Panc1 (cell line): ENCODE measurements at regions not wholly inside any gene's neighbourhood (a gene's known extent, or its start where the extent isn't known, plus 50 kb on each side); places are given as distances from the start of the nearest gene placed in this dataset.

Source experiments
- ATAC-seq: fragments of 200-7000 bp; cut with Tn5 transposase; 2 replicates; pipeline ENCODE4 v1.9.1; 2020; ENCODE audit warnings: mild to moderate bottlenecking, moderate library complexity
- BruUV-seq: library from RNA; stranded (reverse); fragments of 400-500 nt; replicated peaks from 2 replicates; lab custom pipeline; 2021; lab: Mats Ljungman, UMichigan
- CTCF ChIA-PET: fragments of 300-600 bp; sonication (Branson Sonifier 250); formaldehyde crosslinking; loops from one replicate; lab custom pipeline; 2022; ENCODE audit warnings: antibody characterized with exemption; lab: Charles Lee
- POLR2A ChIA-PET: fragments of 300-600 bp; sonication (Branson Sonifier 250); formaldehyde crosslinking; loops from one replicate; lab custom pipeline; 2022; ENCODE audit warnings: antibody characterized with exemption; lab: Charles Lee
- DNase-seq: peaks from one replicate; pipeline ENCODE4 v3.0.0-alpha.2; 2010; ENCODE audit warnings: low read depth, low spot score
- H3K27ac ChIP-seq: 2 replicates; pipeline ENCODE4 v1.5.1; 2011; ENCODE audit warnings: mild to moderate bottlenecking, low read length, inconsistent platforms
- H3K27me3 ChIP-seq: fragments of 200-500 bp; sonication (Bioruptor generic); 2 replicates; pipeline ENCODE4 v1.6.0; 2014; ENCODE audit warnings: low read length, inconsistent platforms; ENCODE audit not compliant: control insufficient read depth, insufficient read depth
- H3K36me3 ChIP-seq: fragments of 200-500 bp; sonication (Bioruptor generic); 2 replicates; pipeline ENCODE4 v1.5.1; 2014; ENCODE audit warnings: inconsistent platforms, mild to moderate bottlenecking, low read length, moderate library complexity; ENCODE audit not compliant: control insufficient read depth, insufficient read depth
- H3K4me1 ChIP-seq: 2 replicates; pipeline ENCODE4 v1.5.1; 2011; ENCODE audit warnings: inconsistent platforms, mild to moderate bottlenecking, low read length, moderate library complexity; ENCODE audit not compliant: control insufficient read depth, insufficient read depth
- H3K4me3 ChIP-seq, 2 experiments: 2 replicates each; pipeline ENCODE4 v1.5.1; 2011 to 2012; ENCODE audit warnings: low read depth in 2 of 2, low read length in 2 of 2, mild to moderate bottlenecking in 2 of 2, inconsistent platforms in 1 of 2, moderate library complexity in 1 of 2
- H3K9me3 ChIP-seq: fragments of 200-500 bp; sonication (Bioruptor generic); 2 replicates; pipeline ENCODE4 v1.5.1; 2014; ENCODE audit warnings: low read depth, mild to moderate bottlenecking, inconsistent platforms, low read length, moderate library complexity; ENCODE audit not compliant: control insufficient read depth, insufficient read depth
- CTCF ChIP-seq: fragments of 450-650 bp; IDR thresholded peaks from 2 replicates; pipeline ENCODE4 v1.5.1; 2017; ENCODE audit warnings: mild to moderate bottlenecking
- POLR2AphosphoS5 ChIP-seq: IDR thresholded peaks from 2 replicates; pipeline ENCODE4 v1.6.1; 2012; ENCODE audit warnings: mild to moderate bottlenecking, low read depth, low read length, moderate library complexity
- REST ChIP-seq, 2 experiments: IDR thresholded peaks; 2 replicates each; pipeline ENCODE4 v1.6.1; 2011 to 2012; ENCODE audit warnings: low read depth in 2 of 2, control low read depth in 1 of 2, low read length in 1 of 2, mild to moderate bottlenecking in 1 of 2, moderate library complexity in 1 of 2; ENCODE audit not compliant: insufficient read depth in 1 of 2
- SIN3A ChIP-seq: IDR thresholded peaks from 2 replicates; pipeline ENCODE4 v1.6.1; 2012; ENCODE audit warnings: low read depth, mild to moderate bottlenecking, low read length, moderate library complexity, borderline replicate concordance; ENCODE audit not compliant: insufficient read depth
- TCF7L2 ChIP-seq: IDR thresholded peaks from 2 replicates; pipeline ENCODE4 v1.6.1; 2011; ENCODE audit warnings: mild to moderate bottlenecking, low read depth, low read length, inconsistent platforms
- in situ Hi-C: cut with HindIII; loops from 2 replicates; pipeline ENCODE4 v1.10.0; 2016; ENCODE audit warnings: low sequenced_read_pairs, low pct_unique_long_range_greater_than_20kb
- intact Hi-C: fragments of 100-400 bp; cut with micrococcal nuclease; formaldehyde crosslinking; loops from one replicate; pipeline ENCODE4 v1.10.0; 2022; ENCODE audit not compliant: unreplicated experiment

DNA sequence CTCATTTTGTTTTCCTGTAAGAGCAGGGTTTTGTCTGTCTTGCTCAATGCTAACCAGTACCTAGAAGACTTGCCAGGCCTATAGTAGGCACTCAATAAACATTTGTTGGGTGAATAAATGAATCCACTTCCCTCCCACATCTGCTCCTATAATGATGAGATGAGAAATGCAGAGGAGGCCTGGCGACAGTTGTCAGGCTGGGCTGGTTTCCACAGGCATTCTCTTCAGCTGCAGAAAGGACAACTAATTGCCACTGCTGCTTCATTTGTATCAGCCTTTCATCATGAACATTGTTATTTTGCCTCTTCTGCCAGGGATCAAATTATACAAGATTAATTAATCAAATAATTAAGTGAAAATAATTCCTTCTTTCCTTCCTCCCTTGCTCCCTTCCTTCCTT lies 82.0 kb upstream of the PTHLH start:
- Histone ChIP-seq H3K27ac (no peak overlapping the region), H3K9me3 (no peaks in the 10 kb centered on the region), H3K27me3 (no peaks in the 10 kb centered on the region), H3K36me3 (no peaks in the 10 kb centered on the region), H3K4me3 (no peak overlapping the region), H3K4me1 (no peaks in the 10 kb centered on the region)
- ATAC-seq (no peak), DNase-seq (no peak)
- BruUV-seq = no TSS peak
- ChIA-PET CTCF (no interaction called here), POLR2A (no interaction called here)
- in situ Hi-C loops = no loop called here
- intact Hi-C loops = no loop called here
- no peak for TF ChIP-seq TCF7L2
- TF ChIP-seq SIN3A = no peak
- no peak for TF ChIP-seq REST (IDR thresholded peaks at IDR 0.05; ENCODE audit: insufficient read depth in 1 of 2, low read depth in 2 of 2, low read length in 1 of 2)
- no peak for TF ChIP-seq POLR2AphosphoS5
- TF ChIP-seq CTCF = no peak

GRCh38 chr12:28057856-28058615 lies 85.5 kb upstream of the PTHLH start:
- DNase-seq (no peak), ATAC-seq (no peak)
- no peaks in the 10 kb centered on the region for H3K36me3 ChIP-seq
- H3K27me3 ChIP-seq = no peaks in the 10 kb centered on the region
- no peaks in the 10 kb centered on the region for H3K4me1 ChIP-seq
- BruUV-seq = no TSS peak
- ChIA-PET CTCF (no interaction called here), POLR2A (no interaction called here)
- H3K27ac ChIP-seq = no peak overlapping the region
- in situ Hi-C loops (no loop called here), intact Hi-C loops (no loop called here)
- H3K4me3 ChIP-seq = no peak overlapping the region
- TF ChIP-seq REST (IDR thresholded peaks at IDR 0.05; ENCODE audit: insufficient read depth in 1 of 2, low read depth in 2 of 2, low read length in 1 of 2) (no peak), SIN3A (no peak), TCF7L2 (no peak), CTCF (no peak), POLR2AphosphoS5 (no peak)
- no peaks in the 10 kb centered on the region for H3K9me3 ChIP-seq
